Neutrophil (primary cell): ENCODE measurements at regions not wholly inside any gene's neighbourhood (a gene's known extent, or its start where the extent isn't known, plus 50 kb on each side); places are given as distances from the start of the nearest gene placed in this dataset.

Source experiments
- H3K27ac ChIP-seq: fragments of 200-600 bp; sonication (generic); 2 replicates; pipeline ENCODE4 v1.5.1; 2016; ENCODE audit warnings: mild to moderate bottlenecking, moderate library complexity
- H3K27me3 ChIP-seq: fragments of 200-600 bp; sonication (generic); 2 replicates; pipeline ENCODE4 v1.6.0; 2016; ENCODE audit warnings: mild to moderate bottlenecking
- H3K36me3 ChIP-seq: fragments of 200-600 bp; sonication (generic); 2 replicates; pipeline ENCODE4 v1.5.1; 2017
- H3K4me1 ChIP-seq, 2 experiments: fragments of 200-600 bp in 1 of 2; sonication (generic) in 1 of 2; 1 replicate in 1 of 2; 2 replicates in 1 of 2; pipeline versions ENCODE4 v1.5.1 to v1.6.1; 2013 to 2016; ENCODE audit warnings: low read depth in 1 of 2, low read length in 1 of 2, mild to moderate bottlenecking in 1 of 2, moderate library complexity in 1 of 2; ENCODE audit not compliant: control insufficient read depth in 1 of 2, insufficient read depth in 1 of 2
- H3K4me3 ChIP-seq, 2 experiments: fragments of 200-600 bp in 1 of 2; sonication (generic) in 1 of 2; 1 replicate in 1 of 2; 2 replicates in 1 of 2; pipeline ENCODE4 v1.5.1; 2013 to 2016; ENCODE audit warnings: low read depth in 1 of 2, low read length in 1 of 2, mild to moderate bottlenecking in 1 of 2, moderate library complexity in 1 of 2
- H3K9me3 ChIP-seq: fragments of 200-600 bp; sonication (generic); 2 replicates; pipeline ENCODE4 v1.5.1; 2016
- CTCF ChIP-seq: fragments of 200-600 bp; sonication (generic); IDR thresholded peaks from 2 replicates; pipeline ENCODE4 v1.5.1; 2016; ENCODE audit warnings: antibody characterized with exemption

- no peak for TF ChIP-seq CTCF
- no peak overlapping the region for H3K4me3 ChIP-seq
- no peaks in the 10 kb centered on the region for H3K27me3 ChIP-seq
- H3K9me3 ChIP-seq = no peaks in the 10 kb centered on the region
- H3K4me1 ChIP-seq = no peaks in the 10 kb centered on the region
- no peaks in the 10 kb centered on the region for H3K36me3 ChIP-seq
- no peak overlapping the region for H3K27ac ChIP-seq
Observed at GRCh38 chr17:69762766-69763165, 312.3 kb upstream of the KCNJ16 start.

- Histone ChIP-seq H3K36me3 (no peaks in the 10 kb centered on the region), H3K9me3 (no peaks in the 10 kb centered on the region), H3K4me3 (no peak overlapping the region), H3K27ac (no peak overlapping the region), H3K4me1 (no peaks in the 10 kb centered on the region), H3K27me3 (no peaks in the 10 kb centered on the region)
- TF ChIP-seq CTCF = no peak
Observed at GRCh38 chr17:69763503-69763902, 311.5 kb upstream of the KCNJ16 start.

- Histone ChIP-seq H3K27ac (no peak overlapping the region), H3K27me3 (no peaks in the 10 kb centered on the region), H3K36me3 (no peaks in the 10 kb centered on the region), H3K9me3 (no peaks in the 10 kb centered on the region), H3K4me1 (no peaks in the 10 kb centered on the region), H3K4me3 (no peak overlapping the region)
- TF ChIP-seq CTCF = no peak
Observed at GRCh38 chr17:69764146-69764545, 310.9 kb upstream of the KCNJ16 start.

- no peak for TF ChIP-seq CTCF
- no peaks in the 10 kb centered on the region for H3K36me3 ChIP-seq
- no peaks in the 10 kb centered on the region for H3K9me3 ChIP-seq
- no peak overlapping the region for H3K4me3 ChIP-seq
- no peak overlapping the region for H3K27ac ChIP-seq
- H3K4me1 ChIP-seq = no peaks in the 10 kb centered on the region
- no peaks in the 10 kb centered on the region for H3K27me3 ChIP-seq
Observed at GRCh38 chr17:69769050-69769449, 306.0 kb upstream of the KCNJ16 start.

- Histone ChIP-seq H3K27me3 (no peaks in the 10 kb centered on the region), H3K4me3 (no peak overlapping the region), H3K36me3 (no peaks in the 10 kb centered on the region), H3K27ac (no peak overlapping the region), H3K4me1 (no peaks in the 10 kb centered on the region), H3K9me3 (no peaks in the 10 kb centered on the region)
- no peak for TF ChIP-seq CTCF
Observed at GRCh38 chr17:69773081-69773480, 301.9 kb upstream of the KCNJ16 start.
